NCI-H524 treated with DMSO at 0.1 percent for 48 hours (cell line): ENCODE measurements at regions not wholly inside any gene's neighbourhood (a gene's known extent, or its start where the extent isn't known, plus 50 kb on each side); places are given as distances from the start of the nearest gene placed in this dataset.

Experiments
- DNase-seq: peaks from one replicate; lab custom pipeline; 2025; lab: John Stamatoyannopoulos, UW

DNA sequence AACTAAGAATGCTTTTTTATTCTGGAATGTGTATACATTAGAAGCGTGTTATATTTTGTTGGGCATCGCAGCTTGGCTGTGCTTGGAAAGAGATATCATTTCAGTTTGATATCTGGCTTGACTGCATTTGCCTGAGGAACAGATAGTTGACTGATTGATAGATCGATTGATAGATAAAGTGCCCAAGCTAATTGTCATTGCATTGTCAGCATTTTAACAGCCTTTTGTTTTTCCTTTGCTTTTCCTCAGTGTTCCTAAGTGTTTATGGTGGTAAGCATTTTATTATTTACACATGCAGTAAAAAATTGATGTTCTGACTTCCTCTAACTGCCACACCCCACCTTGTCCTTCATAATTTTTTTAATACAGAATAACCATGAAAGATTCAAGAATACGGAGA lies 180.9 kb upstream of the GRIK2 start:
- DNase-seq, result no peak

DNA sequence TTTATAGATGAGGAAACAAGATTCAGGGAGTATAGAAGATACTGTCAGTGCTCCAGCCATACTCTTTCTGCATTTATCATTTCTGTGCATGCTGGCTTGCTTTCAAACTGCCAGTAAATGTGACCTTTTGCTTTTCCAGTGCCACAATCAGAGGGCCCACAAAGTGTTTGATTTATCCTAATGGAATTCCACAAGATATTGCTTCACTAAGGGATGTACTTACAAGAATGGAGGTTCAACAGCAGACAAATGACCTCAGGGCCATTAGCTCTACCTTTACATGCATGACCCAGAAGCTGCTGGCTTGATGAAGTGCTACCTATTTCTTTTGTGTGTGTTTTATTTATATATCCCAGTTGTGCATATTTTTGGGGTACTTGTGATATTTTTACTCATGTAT lies 171.5 kb upstream of the GRIK2 start:
- no peak for DNase-seq

GRCh38 chr6:101224751-101225150 lies 168.8 kb upstream of the GRIK2 start:
- DNase-seq, result no peak

DNA sequence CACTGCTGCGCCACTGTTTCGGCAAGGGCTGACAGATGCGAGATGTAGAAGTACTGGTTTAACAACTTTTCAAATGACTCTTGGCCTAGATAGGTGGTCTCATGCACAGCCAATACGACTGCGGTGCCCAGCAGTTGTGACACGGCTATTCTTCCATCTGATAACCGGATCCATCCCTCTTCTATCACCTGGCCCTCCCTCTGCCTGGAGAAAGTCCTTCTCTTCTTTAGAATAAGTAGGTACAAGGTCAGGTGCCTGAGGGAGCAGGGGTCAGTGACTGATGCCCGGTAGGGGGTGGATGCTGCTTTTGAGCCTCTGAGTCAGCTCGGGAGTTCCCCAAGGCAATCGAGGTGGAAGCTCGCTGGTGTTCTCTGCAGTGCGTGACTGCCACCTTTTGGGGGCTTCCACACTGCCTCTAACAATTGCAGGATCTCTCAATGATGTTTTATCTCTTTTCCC lies 166.8 kb upstream of the GRIK2 start:
- peak; percentile 12 for DNase-seq

GRCh38 chr6:101230866-101231265 lies 162.6 kb upstream of the GRIK2 start:
- peak; percentile 48 for DNase-seq

DNA sequence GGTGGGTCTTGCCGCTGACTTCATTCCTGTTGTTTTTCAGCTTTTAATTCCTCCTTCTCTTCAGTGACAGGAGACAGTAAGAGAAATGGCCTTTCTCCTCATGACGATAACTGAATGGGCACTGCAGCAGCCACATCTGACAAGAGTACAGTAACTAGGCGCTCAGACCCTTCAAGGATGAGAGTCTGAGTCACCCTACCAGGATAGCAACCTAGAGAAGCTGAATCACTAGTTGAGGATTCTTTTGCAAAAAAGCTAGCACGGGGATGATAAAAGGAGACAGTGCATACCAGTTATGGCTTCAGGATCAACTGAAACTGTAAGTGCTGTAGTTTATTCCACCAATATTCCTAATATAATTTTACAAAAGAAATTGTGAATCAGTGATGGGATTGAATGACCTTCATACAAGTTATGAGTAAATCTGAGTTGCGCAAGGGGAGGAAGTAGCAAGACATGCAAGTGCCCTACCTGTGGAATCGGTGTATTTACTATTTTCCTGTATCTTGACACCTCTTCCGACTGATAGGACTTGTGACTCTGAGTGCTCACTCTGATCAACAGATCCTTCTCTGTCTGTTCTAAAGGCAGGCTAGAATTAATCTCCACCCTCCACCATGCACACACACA lies 161.8 kb upstream of the GRIK2 start:
- no peak for DNase-seq

- peak; percentile 67 for DNase-seq
These were observed 160.5 kb upstream of the GRIK2 start for GRCh38 chr6:101232961-101233360.

DNA sequence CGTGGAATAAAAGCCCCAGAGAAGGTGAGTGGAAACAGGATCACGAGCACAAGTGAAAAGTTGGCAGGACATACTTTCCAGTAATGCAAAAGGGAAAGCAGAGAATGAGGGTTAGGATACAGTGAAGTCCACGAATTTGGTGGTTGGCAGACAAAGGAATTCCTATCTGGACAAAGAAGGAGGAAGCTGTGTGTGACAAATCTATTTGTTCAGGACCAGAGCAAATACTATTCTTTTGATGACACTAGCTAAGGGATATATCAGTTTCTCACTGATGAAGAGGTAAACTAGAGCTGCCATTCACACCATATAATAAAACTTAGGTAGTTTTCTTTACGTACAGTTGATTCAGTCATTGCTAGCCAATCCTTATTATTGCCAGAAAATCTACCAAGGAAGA lies 156.8 kb upstream of the GRIK2 start:
- DNase-seq, result no peak

- no peak for DNase-seq
These were observed 152.1 kb upstream of the GRIK2 start for GRCh38 chr6:101241442-101241841.

- DNase-seq, result no peak
These were observed 144.0 kb upstream of the GRIK2 start for GRCh38 chr6:101249470-101249869.

- DNase-seq, result no peak
These were observed 136.3 kb upstream of the GRIK2 start for GRCh38 chr6:101257163-101257562.

DNA sequence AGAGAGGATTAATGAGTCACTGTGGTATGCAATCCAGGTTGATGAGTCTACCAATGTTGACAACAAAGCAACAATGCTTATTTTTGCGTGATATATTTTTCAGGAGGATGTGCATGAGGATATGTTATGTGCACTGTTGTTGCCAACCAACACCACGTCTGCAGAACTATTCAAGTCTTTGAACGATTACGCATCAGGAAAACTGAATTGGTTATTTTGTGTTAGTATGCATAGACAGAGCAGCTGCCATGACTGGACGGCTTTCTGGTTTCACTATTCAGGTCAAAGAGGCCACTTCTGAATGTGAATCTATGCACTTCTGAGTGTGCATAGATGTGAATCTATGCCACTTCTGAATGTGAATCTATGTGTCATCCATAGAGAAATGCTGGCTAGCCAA lies 134.0 kb upstream of the GRIK2 start:
- no peak for DNase-seq

- no peak for DNase-seq
These were observed 129.9 kb upstream of the GRIK2 start for GRCh38 chr6:101263596-101263995.

DNA sequence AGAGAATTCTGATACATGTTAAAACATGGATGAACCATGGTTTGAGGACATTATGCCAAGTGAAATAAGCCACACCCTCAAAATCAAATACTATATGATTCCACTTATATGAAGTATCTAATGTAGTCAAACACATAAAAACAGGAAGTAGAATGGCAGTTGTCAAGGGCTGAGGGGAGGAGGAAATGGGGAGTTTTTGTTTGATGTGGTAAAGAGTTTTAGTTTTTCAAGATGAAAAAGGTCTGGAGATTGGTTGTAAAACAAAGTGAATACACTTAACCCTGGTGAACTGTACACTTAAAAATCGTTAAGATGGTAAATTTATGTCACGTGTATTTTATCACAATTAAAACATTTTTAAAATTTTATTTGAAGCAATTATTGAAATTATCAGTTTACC lies 127.4 kb upstream of the GRIK2 start:
- no peak for DNase-seq

DNA sequence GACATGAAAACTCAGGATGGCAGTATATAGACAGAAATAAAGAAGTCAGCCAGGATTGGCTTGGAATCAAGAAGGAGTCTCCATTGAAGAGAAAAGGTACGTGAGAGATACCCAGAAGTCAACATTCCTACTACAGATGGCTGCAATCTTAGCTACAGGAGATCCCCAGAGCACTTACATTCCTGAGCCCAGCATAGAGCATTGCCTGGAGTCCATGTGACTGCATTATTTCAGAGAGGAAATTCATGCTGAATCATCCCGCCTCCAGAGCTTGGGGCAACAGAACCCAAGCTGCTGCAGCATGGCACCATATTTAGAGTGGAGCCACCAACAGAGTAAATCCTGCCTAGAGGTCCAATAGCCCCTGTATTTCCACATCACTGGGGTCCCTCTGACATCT lies 125.0 kb upstream of the GRIK2 start:
- DNase-seq, result no peak

DNA sequence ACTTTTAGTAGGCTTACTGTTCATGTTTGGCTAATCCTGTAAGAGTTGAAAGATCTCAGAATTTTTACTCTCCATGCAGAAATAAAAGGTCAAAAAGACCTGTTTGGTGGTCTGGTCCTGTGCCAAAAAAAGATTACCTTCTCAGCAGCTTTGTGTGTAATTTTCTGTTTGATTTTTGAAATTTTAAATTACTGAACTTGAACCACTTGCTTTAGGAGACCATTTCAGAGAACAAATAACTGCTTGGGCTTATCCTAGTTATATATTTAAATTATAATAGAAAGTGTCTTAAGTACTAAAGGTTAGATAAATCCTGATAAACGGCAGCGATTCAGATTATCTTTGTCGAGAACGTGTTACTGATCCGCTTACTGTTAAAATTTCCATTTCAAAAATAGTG lies 118.3 kb upstream of the GRIK2 start:
- DNase-seq, result no peak

- no peak for DNase-seq
These were observed 117.4 kb upstream of the GRIK2 start for GRCh38 chr6:101276066-101276465.

DNA sequence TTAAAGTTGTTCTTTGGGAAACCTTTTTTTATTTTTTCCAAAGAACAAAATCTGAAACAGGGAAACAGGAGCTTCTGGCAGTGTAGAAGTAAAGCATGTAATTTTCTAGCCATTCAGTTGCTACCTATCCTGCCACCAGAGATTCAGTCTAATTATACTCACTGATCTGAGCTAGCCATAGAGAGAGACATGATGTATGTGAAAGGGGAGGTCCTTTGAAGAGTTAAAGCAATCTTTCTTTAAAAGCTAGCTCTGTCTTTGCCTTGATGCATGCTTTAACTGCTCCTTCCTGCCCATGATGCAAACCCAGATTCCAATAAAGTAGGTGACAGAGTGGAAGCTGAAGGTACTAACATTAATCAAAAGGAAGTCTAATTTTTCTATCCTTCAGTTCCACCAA lies 114.1 kb upstream of the GRIK2 start:
- DNase-seq, result no peak

GRCh38 chr6:101281266-101281665 lies 112.2 kb upstream of the GRIK2 start:
- no peak for DNase-seq

GRCh38 chr6:101284131-101284530 lies 109.4 kb upstream of the GRIK2 start:
- no peak for DNase-seq

GRCh38 chr6:101286146-101286545 lies 107.4 kb upstream of the GRIK2 start:
- no peak for DNase-seq

DNA sequence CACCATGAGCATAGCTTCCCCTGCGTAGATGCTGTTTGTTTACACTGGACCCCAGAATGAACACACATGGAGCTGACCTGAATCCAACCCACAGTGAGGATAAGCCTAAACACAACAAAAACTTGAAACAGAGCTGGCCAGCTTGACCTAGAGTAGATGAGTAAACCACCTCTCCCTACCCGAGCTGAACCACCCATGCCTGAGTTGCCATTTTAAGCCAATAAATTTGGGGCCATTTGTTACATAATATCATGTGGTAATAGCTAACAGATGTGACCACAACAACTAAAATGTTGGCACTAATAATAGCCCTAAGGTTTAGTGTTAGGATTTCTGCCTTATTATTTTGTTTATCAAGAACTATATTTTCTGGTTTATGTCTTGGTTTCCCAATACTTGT lies 103.2 kb upstream of the GRIK2 start:
- no peak for DNase-seq

GRCh38 chr6:101294051-101294638 lies 99.4 kb upstream of the GRIK2 start:
- DNase-seq, result no peak

DNA sequence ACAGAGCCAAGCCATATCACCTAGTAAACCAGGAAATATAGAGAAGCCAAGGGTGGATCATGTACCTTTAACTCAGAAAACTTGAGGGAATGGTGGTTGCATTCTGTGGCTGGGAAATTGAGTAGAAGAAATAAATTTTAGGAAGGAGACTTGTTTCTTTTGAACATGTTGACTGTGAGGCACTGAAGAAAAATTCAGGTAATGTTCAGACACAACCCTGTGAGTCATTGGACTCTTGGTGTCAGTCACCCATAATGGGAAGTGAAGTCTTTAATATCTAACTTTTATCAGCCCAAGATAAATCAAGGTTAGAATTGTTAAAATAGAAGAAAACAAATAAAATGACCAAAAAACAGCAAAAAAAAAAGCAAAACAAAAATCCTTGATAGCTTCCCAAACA lies 98.8 kb upstream of the GRIK2 start:
- DNase-seq, result no peak
